AG10803 (cell line): ENCODE measurements at regions not wholly inside any gene's neighbourhood (a gene's known extent, or its start where the extent isn't known, plus 50 kb on each side); places are given as distances from the start of the nearest gene placed in this dataset.

ENCODE experiments used
- DNase-seq: peaks from one replicate; pipeline ENCODE4 v3.0.0; 2010; ENCODE audit warnings: low read depth
- H3K4me3 ChIP-seq: 2 replicates; pipeline ENCODE4 v1.5.1; 2011; ENCODE audit warnings: mild to moderate bottlenecking, low read length, control low read depth
- CTCF ChIP-seq: conservative IDR thresholded peaks from 2 replicates; pipeline ENCODE4 v1.5.1; 2011; ENCODE audit warnings: mild to moderate bottlenecking, low read length, control low read depth, inconsistent platforms

GRCh38 chr19:32264568-32264967, 80.8 kb upstream of the ZNF507 start:
- no peak overlapping the region for H3K4me3 ChIP-seq
- no peak for DNase-seq
- TF ChIP-seq CTCF = no peak

GRCh38 chr19:32265995-32266394, 79.4 kb upstream of the ZNF507 start:
- no peak for DNase-seq
- TF ChIP-seq CTCF = no peak

GRCh38 chr19:32266460-32266859, 79.0 kb upstream of the ZNF507 start:
- DNase-seq = no peak
- no peak overlapping the region for H3K4me3 ChIP-seq

More at GRCh38 chr19:32265995-32266394, 79.4 kb upstream of the ZNF507 start:
- no peak overlapping the region for H3K4me3 ChIP-seq

GRCh38 chr19:32268381-32268780, 77.0 kb upstream of the ZNF507 start:
- no peak for DNase-seq
- no peak overlapping the region for H3K4me3 ChIP-seq
- TF ChIP-seq CTCF = no peak

More at GRCh38 chr19:32266460-32266859, 79.0 kb upstream of the ZNF507 start:
- no peak for TF ChIP-seq CTCF

- DNase-seq = no peak
These were observed 75.6 kb upstream of the ZNF507 start for GRCh38 chr19:32269831-32270230.

GRCh38 chr19:32273483-32273882, 71.9 kb upstream of the ZNF507 start:
- no peak for DNase-seq
- no peak for TF ChIP-seq CTCF
- H3K4me3 ChIP-seq = no peak overlapping the region

More at GRCh38 chr19:32269831-32270230, 75.6 kb upstream of the ZNF507 start:
- TF ChIP-seq CTCF = no peak
- no peak overlapping the region for H3K4me3 ChIP-seq

GRCh38 chr19:32287086-32287485, 58.3 kb upstream of the ZNF507 start:
- TF ChIP-seq CTCF = no peak
- H3K4me3 ChIP-seq = no peak overlapping the region
- peak; percentile 3 for DNase-seq
